ENCODE measurements at regions not wholly inside any gene's neighbourhood (a gene's known extent, or its start where the extent isn't known, plus 50 kb on each side); places are given as distances from the start of the nearest gene placed in this dataset.

DNA sequence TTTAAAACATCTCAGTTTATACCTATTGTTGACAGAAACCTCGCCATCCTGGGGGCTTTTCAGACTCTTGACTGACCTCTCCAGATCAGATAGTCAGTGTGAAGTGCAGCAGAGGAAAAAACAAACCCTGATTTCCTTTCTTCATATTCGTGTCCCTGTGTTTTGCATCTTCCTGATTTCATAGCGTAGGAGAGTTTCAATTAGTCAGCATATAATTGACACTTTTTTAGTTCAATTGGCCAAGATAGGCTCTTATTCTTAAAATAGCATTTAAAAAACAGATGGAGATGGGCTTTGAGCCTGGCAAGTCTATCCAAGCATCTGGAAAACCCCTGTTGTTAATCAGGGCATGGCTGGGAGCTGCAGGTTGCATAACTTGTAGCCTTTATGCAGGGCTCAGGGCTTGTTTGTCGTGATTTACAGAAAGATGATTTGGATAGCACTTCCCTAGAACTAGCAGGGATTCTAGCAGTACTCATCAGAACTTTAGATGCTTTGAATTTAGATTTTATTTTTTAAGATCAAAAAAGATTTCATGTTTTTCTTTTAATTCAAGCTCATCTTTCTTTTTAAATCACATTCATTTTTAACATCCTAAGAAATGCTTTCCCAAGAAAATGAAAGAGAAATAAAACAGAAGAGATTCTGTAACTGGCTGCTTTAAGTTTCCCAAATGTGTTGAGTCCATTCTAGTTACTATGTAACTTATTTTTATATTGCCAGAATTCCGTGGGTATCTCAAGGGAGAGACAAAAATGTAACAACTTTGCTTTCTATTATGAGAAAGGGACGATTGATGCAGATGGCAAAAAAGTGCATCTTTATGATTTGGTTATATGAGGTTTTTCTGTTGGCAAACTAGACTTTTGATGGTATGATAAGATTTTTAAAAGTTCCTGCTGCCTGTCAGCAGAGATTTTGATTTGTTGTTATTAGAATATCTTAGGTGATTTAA lies 270.8 kb upstream of the FZD8 start:
- no peak for DNase-seq (ENCODE audit: low read depth, low spot score)
- no peaks in the 10 kb centered on the region for H3K27me3 ChIP-seq (ENCODE audit: control insufficient read depth, insufficient read depth, low read length)
- no CpG with 5 or more reads among the region's 6 CpGs for WGBS (ENCODE audit: insufficient coverage, insufficient read length)
- H3K4me1 ChIP-seq (ENCODE audit: control insufficient read depth, insufficient read depth, low read length), result no peaks in the 10 kb centered on the region
- no peaks in the 10 kb centered on the region for H3K36me3 ChIP-seq (ENCODE audit: control insufficient read depth, insufficient read depth, low read length)
- H3K27ac ChIP-seq (ENCODE audit: low read length), result no peak overlapping the region
- H3K9me3 ChIP-seq (ENCODE audit: control insufficient read depth, insufficient read depth, low read length), result no peaks in the 10 kb centered on the region
- no peak overlapping the region for H3K4me3 ChIP-seq (ENCODE audit: low read length)

- Histone ChIP-seq H3K36me3 (ENCODE audit: control insufficient read depth, insufficient read depth, low read length) (no peaks in the 10 kb centered on the region), H3K4me1 (ENCODE audit: control insufficient read depth, insufficient read depth, low read length) (no peaks in the 10 kb centered on the region), H3K4me3 (ENCODE audit: low read length) (no peak overlapping the region), H3K27me3 (ENCODE audit: control insufficient read depth, insufficient read depth, low read length) (no peaks in the 10 kb centered on the region), H3K9me3 (ENCODE audit: control insufficient read depth, insufficient read depth, low read length) (no peaks in the 10 kb centered on the region), H3K27ac (ENCODE audit: low read length) (no peak overlapping the region)
- DNase-seq (ENCODE audit: low read depth, low spot score), result no peak
- WGBS (ENCODE audit: insufficient coverage, insufficient read length), result no CpG with 5 or more reads among the region's 2 CpGs
Observed at GRCh38 chr10:35911954-35912353, 269.9 kb upstream of the FZD8 start.

- H3K27me3 ChIP-seq (ENCODE audit: control insufficient read depth, insufficient read depth, low read length), result no peaks in the 10 kb centered on the region
- DNase-seq (ENCODE audit: low read depth, low spot score), result no peak
- no peaks in the 10 kb centered on the region for H3K4me1 ChIP-seq (ENCODE audit: control insufficient read depth, insufficient read depth, low read length)
- WGBS (ENCODE audit: insufficient coverage, insufficient read length), result no CpG with 5 or more reads among the region's 3 CpGs
- H3K9me3 ChIP-seq (ENCODE audit: control insufficient read depth, insufficient read depth, low read length), result no peaks in the 10 kb centered on the region
- no peak overlapping the region for H3K27ac ChIP-seq (ENCODE audit: low read length)
- no peak overlapping the region for H3K4me3 ChIP-seq (ENCODE audit: low read length)
- H3K36me3 ChIP-seq (ENCODE audit: control insufficient read depth, insufficient read depth, low read length), result no peaks in the 10 kb centered on the region
Observed at GRCh38 chr10:35911233-35911632, 269.1 kb upstream of the FZD8 start.

- Histone ChIP-seq H3K9me3 (ENCODE audit: control insufficient read depth, insufficient read depth, low read length) (no peaks in the 10 kb centered on the region), H3K4me3 (ENCODE audit: low read length) (no peak overlapping the region), H3K36me3 (ENCODE audit: control insufficient read depth, insufficient read depth, low read length) (no peaks in the 10 kb centered on the region), H3K27ac (ENCODE audit: low read length) (no peak overlapping the region), H3K27me3 (ENCODE audit: control insufficient read depth, insufficient read depth, low read length) (no peaks in the 10 kb centered on the region), H3K4me1 (ENCODE audit: control insufficient read depth, insufficient read depth, low read length) (no peaks in the 10 kb centered on the region)
- DNase-seq (ENCODE audit: low read depth, low spot score), result no peak
- no CpG with 5 or more reads among the region's 3 CpGs for WGBS (ENCODE audit: insufficient coverage, insufficient read length)
Observed at GRCh38 chr10:35910234-35910633, 268.1 kb upstream of the FZD8 start.

- DNase-seq (ENCODE audit: low read depth, low spot score), result no peak
- no peaks in the 10 kb centered on the region for H3K4me1 ChIP-seq (ENCODE audit: control insufficient read depth, insufficient read depth, low read length)
- no peaks in the 10 kb centered on the region for H3K36me3 ChIP-seq (ENCODE audit: control insufficient read depth, insufficient read depth, low read length)
- H3K9me3 ChIP-seq (ENCODE audit: control insufficient read depth, insufficient read depth, low read length), result no peaks in the 10 kb centered on the region
- H3K27ac ChIP-seq (ENCODE audit: low read length), result no peak overlapping the region
- no peak overlapping the region for H3K4me3 ChIP-seq (ENCODE audit: low read length)
- no peaks in the 10 kb centered on the region for H3K27me3 ChIP-seq (ENCODE audit: control insufficient read depth, insufficient read depth, low read length)
- WGBS (ENCODE audit: insufficient coverage, insufficient read length), result no CpG with 5 or more reads among the region's 12 CpGs
Observed at GRCh38 chr10:35909121-35909720, 267.1 kb upstream of the FZD8 start.

DNA sequence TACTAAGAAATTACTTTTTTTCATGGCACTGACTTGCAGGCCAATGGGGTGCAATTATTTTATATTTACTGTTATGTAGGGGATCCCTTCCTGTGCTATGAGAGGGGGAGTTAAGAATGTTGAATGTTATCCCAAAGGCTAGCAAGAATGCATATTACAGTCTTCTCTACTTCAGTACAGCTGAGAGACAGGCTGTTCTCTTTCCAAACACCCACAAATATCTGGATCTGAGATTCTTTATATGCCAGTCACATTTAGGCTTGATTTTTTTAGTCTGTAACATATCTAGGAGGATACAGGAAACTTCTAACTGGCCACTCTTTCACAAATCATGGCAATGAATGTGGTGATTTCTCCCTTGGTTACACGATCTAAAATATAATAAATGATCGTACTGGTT lies 266.4 kb upstream of the FZD8 start:
- H3K36me3 ChIP-seq (ENCODE audit: control insufficient read depth, insufficient read depth, low read length), result no peaks in the 10 kb centered on the region
- H3K4me1 ChIP-seq (ENCODE audit: control insufficient read depth, insufficient read depth, low read length), result no peaks in the 10 kb centered on the region
- no peaks in the 10 kb centered on the region for H3K9me3 ChIP-seq (ENCODE audit: control insufficient read depth, insufficient read depth, low read length)
- DNase-seq (ENCODE audit: low read depth, low spot score), result no peak
- no CpG with 5 or more reads among the region's 2 CpGs for WGBS (ENCODE audit: insufficient coverage, insufficient read length)
- no peak overlapping the region for H3K27ac ChIP-seq (ENCODE audit: low read length)
- no peaks in the 10 kb centered on the region for H3K27me3 ChIP-seq (ENCODE audit: control insufficient read depth, insufficient read depth, low read length)
- no peak overlapping the region for H3K4me3 ChIP-seq (ENCODE audit: low read length)

DNA sequence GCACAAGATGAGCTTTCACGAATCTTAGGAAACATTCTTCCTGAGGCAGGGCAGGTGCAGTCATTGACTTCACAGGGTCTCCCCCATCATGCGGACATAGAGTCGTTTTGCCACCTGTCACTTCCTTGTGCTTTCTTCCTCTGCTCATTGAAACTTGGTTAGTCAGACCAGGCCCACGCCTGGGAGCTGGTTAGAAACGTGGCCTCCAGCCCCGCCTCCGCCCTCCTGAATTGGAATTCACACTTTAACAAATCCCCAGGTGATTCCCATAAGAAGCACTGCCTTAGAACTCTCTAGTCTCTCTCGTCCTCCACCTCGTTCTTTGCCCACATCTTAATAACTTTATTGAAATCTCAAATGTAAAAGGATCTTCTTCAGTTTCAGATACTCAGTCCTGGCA lies 265.5 kb upstream of the FZD8 start:
- no peak for DNase-seq (ENCODE audit: low read depth, low spot score)
- H3K9me3 ChIP-seq (ENCODE audit: control insufficient read depth, insufficient read depth, low read length), result no peaks in the 10 kb centered on the region
- no CpG with 5 or more reads among the region's 9 CpGs for WGBS (ENCODE audit: insufficient coverage, insufficient read length)
- no peak overlapping the region for H3K4me3 ChIP-seq (ENCODE audit: low read length)
- H3K27me3 ChIP-seq (ENCODE audit: control insufficient read depth, insufficient read depth, low read length), result no peaks in the 10 kb centered on the region
- H3K4me1 ChIP-seq (ENCODE audit: control insufficient read depth, insufficient read depth, low read length), result no peaks in the 10 kb centered on the region
- H3K36me3 ChIP-seq (ENCODE audit: control insufficient read depth, insufficient read depth, low read length), result no peaks in the 10 kb centered on the region
- no peak overlapping the region for H3K27ac ChIP-seq (ENCODE audit: low read length)

DNA sequence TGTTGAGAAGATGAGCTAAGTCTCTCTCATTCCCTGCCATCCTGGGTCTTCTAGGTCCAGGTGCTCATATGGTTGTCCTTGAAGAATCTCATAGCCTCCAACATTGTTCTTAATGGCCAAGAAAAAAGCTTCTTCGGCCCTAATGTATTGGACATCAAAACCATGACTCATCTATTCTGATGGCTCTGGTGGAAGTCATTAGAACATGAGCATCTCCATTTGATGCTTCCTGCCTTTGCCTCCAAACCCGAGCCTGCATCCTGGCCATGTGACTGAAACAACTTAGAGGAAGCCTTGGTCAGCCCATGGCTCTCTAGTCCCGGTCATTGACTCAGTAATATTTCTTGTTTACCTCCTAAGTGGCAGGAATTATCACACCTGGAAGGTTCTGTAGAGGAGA lies 264.1 kb upstream of the FZD8 start:
- H3K4me1 ChIP-seq (ENCODE audit: control insufficient read depth, insufficient read depth, low read length), result no peaks in the 10 kb centered on the region
- no peaks in the 10 kb centered on the region for H3K27me3 ChIP-seq (ENCODE audit: control insufficient read depth, insufficient read depth, low read length)
- H3K4me3 ChIP-seq (ENCODE audit: low read length), result no peak overlapping the region
- no peak for DNase-seq (ENCODE audit: low read depth, low spot score)
- no peaks in the 10 kb centered on the region for H3K36me3 ChIP-seq (ENCODE audit: control insufficient read depth, insufficient read depth, low read length)
- no peaks in the 10 kb centered on the region for H3K9me3 ChIP-seq (ENCODE audit: control insufficient read depth, insufficient read depth, low read length)
- no CpG with 5 or more reads among the region's 3 CpGs for WGBS (ENCODE audit: insufficient coverage, insufficient read length)
- no peak overlapping the region for H3K27ac ChIP-seq (ENCODE audit: low read length)

DNA sequence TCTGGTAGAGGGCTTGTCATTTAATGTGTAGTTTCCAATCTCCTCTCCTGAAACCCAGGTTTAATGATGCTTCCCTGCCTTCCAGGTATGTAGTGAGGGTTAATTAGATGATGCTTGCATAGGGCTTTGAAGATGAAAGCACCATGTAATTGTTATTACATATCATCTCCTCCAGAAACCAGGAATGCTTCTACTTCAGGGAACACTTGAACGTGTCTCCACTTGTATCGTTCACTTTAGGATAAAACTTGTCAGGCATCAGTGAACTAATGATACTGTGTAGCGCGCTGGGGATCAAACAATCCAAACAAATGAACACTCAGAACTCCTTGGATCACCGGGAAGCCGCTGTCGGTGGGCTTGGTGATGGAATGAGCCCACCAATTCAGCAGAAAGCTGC lies 260.9 kb upstream of the FZD8 start:
- Histone ChIP-seq H3K4me3 (ENCODE audit: low read length) (no peak overlapping the region), H3K9me3 (ENCODE audit: control insufficient read depth, insufficient read depth, low read length) (no peaks in the 10 kb centered on the region), H3K27ac (ENCODE audit: low read length) (no peak overlapping the region), H3K27me3 (ENCODE audit: control insufficient read depth, insufficient read depth, low read length) (no peaks in the 10 kb centered on the region), H3K4me1 (ENCODE audit: control insufficient read depth, insufficient read depth, low read length) (peaks cover 2% of the 10 kb centered on the region), H3K36me3 (ENCODE audit: control insufficient read depth, insufficient read depth, low read length) (no peaks in the 10 kb centered on the region)
- no CpG with 5 or more reads among the region's 7 CpGs for WGBS (ENCODE audit: insufficient coverage, insufficient read length)
- DNase-seq (ENCODE audit: low read depth, low spot score), result no peak

- DNase-seq (ENCODE audit: low read depth, low spot score), result no peak
- no peak overlapping the region for H3K4me3 ChIP-seq (ENCODE audit: low read length)
Observed at GRCh38 chr10:35898716-35899440, 256.8 kb upstream of the FZD8 start.

More at GRCh38 chr10:35898716-35899440, 256.8 kb upstream of the FZD8 start:
- Histone ChIP-seq H3K27me3 (ENCODE audit: control insufficient read depth, insufficient read depth, low read length) (no peaks in the 10 kb centered on the region), H3K4me1 (ENCODE audit: control insufficient read depth, insufficient read depth, low read length) (peaks cover 2% of the 10 kb centered on the region), H3K9me3 (ENCODE audit: control insufficient read depth, insufficient read depth, low read length) (no peaks in the 10 kb centered on the region), H3K27ac (ENCODE audit: low read length) (no peak overlapping the region), H3K36me3 (ENCODE audit: control insufficient read depth, insufficient read depth, low read length) (no peaks in the 10 kb centered on the region)
- WGBS (ENCODE audit: insufficient coverage, insufficient read length), result no CpG with 5 or more reads among the region's 18 CpGs

Data from iPS DF 6.9 (cell line).